ENCODE measurements at regions not wholly inside any gene's neighbourhood (a gene's known extent, or its start where the extent isn't known, plus 50 kb on each side); places are given as distances from the start of the nearest gene placed in this dataset.

DNA sequence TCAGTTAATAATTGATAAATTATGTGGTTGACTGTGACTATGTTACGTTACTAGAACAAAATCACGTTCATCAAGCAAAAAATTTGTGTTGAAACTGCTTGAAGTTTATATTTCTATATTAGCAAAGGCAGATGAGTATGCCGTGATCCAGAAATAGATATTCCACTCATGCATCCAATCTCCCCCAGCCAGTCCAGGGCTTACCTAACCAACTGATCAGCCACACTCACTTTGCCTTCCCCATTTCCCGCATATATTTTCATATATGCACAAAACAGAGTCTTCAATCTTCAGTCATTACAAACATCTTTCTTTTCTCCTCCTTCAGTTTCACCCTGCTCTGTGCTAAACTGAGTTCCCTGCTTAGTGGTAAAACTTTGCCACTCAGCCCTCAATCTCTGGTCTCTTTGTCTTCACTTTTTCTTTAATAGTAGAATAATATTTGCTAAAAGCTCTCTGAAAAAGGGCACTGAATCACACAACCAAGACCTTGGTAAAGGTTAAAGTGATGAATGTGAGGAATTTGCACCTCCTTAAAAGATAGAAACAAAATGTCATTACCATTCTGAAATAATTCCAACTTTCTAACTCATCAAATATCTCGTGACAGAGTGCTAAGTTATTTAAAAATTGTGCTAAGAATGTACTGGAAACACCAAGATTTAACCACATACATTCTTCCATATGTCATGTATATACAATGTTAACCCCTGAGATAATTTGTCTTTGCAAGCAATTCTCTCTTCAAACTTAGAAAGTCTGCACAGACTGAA lies 893.2 kb upstream of the CRIM1 start:
- Histone ChIP-seq H2AFZ (ENCODE audit: low read length) (no peak overlapping the region), H2BK20ac (ENCODE audit: low read length) (no peak overlapping the region), H4K20me1 (replicated peaks in 1 of 2; ENCODE audit: control insufficient read depth in 1 of 2, insufficient read depth in 2 of 2, low read length in 2 of 2) (no peaks in the 10 kb centered on the region), H3K79me1 (ENCODE audit: low read depth, low read length) (no peaks in the 10 kb centered on the region), H3K9me3 (ENCODE audit: insufficient read depth in 2 of 2, low read depth in 1 of 2, low read length in 1 of 2) (no peaks in the 10 kb centered on the region), H2AK5ac (ENCODE audit: low read depth, low read length) (no peak overlapping the region), H3K27me3 (replicated peaks in 1 of 4; ENCODE audit: control insufficient read depth in 3 of 4, extremely low read depth in 1 of 4, insufficient read depth in 3 of 4, low read length in 3 of 4) (no peaks in the 10 kb centered on the region), H2BK15ac (ENCODE audit: low read length) (no peak overlapping the region), H3K4me1 (replicated peaks in 1 of 4; ENCODE audit: control insufficient read depth in 3 of 4, insufficient read depth in 4 of 4, low read length in 3 of 4) (no peaks in the 10 kb centered on the region), H3K23me2 (ENCODE audit: low read depth, low read length) (no peaks in the 10 kb centered on the region), H3K36me3 (ENCODE audit: control insufficient read depth in 2 of 4, insufficient read depth in 4 of 4, low read length in 3 of 4) (no peaks in the 10 kb centered on the region), H3K4ac (replicated peaks; ENCODE audit: insufficient read length, low read depth, low read length) (no peak overlapping the region), H2BK5ac (ENCODE audit: low read depth, low read length) (no peak overlapping the region), H3K23ac (ENCODE audit: insufficient read length) (no peak overlapping the region), H3K9ac (replicated peaks in 1 of 4; ENCODE audit: extremely low read depth in 1 of 4, low read depth in 3 of 4, low read length in 3 of 4) (no peak overlapping the region), H4K5ac (ENCODE audit: insufficient read length, low read depth, low read length) (no peak overlapping the region), H4K8ac (ENCODE audit: extremely low read depth, insufficient read depth, low read length) (no peak overlapping the region), H4K91ac (replicated peaks; ENCODE audit: insufficient read length, low read length) (no peak overlapping the region), H3K18ac (ENCODE audit: extremely low read depth, low read length) (no peak overlapping the region), H3K4me2 (ENCODE audit: insufficient read depth in 1 of 2, low read depth in 2 of 2, low read length in 2 of 2) (no peak overlapping the region), H3K14ac (ENCODE audit: insufficient read length) (no peak overlapping the region), H3K4me3 (ENCODE audit: extremely low read depth in 1 of 4, insufficient read depth in 2 of 4, low read depth in 3 of 4, low read length in 4 of 4) (no peak overlapping the region), H2BK120ac (replicated peaks; ENCODE audit: low read depth, low read length) (no peak overlapping the region), H3K56ac (replicated peaks; ENCODE audit: insufficient read length, low read depth, low read length) (no peak overlapping the region), H2BK12ac (ENCODE audit: low read depth, low read length) (no peak overlapping the region), H3K27ac (ENCODE audit: low read depth, low read length) (no peak overlapping the region), H3K79me2 (ENCODE audit: control insufficient read depth in 1 of 2, insufficient read depth in 2 of 2, low read length in 2 of 2) (no peaks in the 10 kb centered on the region)
- FAIRE-seq: no peak
- ChIA-PET CTCF (ENCODE audit: partially characterized antibody) (no interaction called here), POLR2A (ENCODE audit: partially characterized antibody) (no interaction called here)
- no peak for TF ChIP-seq CREB1 (IDR thresholded peaks at IDR 0.05)
- TF ChIP-seq SRF (IDR thresholded peaks at IDR 0.05; ENCODE audit: low read depth, low read length): no peak
- TF ChIP-seq RFX5 (IDR thresholded peaks at IDR 0.05; ENCODE audit: borderline replicate concordance, low read depth, low read length): no peak
- no peak for TF ChIP-seq TEAD4 (IDR thresholded peaks at IDR 0.05; ENCODE audit: low read depth, low read length)
- TF ChIP-seq BRCA1 (IDR thresholded peaks at IDR 0.05; ENCODE audit: low read depth, low read length): no peak
- DNase-seq (ENCODE audit: low read depth in 1 of 2, low spot score in 2 of 2): no peak
- WGBS, 2 experiments (ENCODE audit: extremely low coverage in 1 of 2, insufficient coverage in 1 of 2, insufficient read length in 1 of 2, insufficient replicate concordance in 2 of 2, low coverage in 1 of 2, low lambda C conversion rate in 2 of 2, missing lambda C conversion rate in 1 of 2): 73% methylated on average over 5 of the region's 5 CpGs; no CpG with 5 or more reads in 1 of the 2 experiments

All from H1 (cell line).